SK-N-SH (cell line): ENCODE measurements at regions not wholly inside any gene's neighbourhood (a gene's known extent, or its start where the extent isn't known, plus 50 kb on each side); places are given as distances from the start of the nearest gene placed in this dataset.

ENCODE experiments used
- CTCF ChIA-PET: fragments of 300-600, 350-600 bp; formaldehyde crosslinking; extraction: SDS; loops from one replicate; lab custom pipeline; 2021; lab: Yijun Ruan, JAX
- POLR2A ChIA-PET: fragments of 350-600 bp; sonication (Branson Sonifier 250); formaldehyde crosslinking; extraction: SDS; loops from one replicate; lab custom pipeline; 2020; ENCODE audit warnings: antibody characterized with exemption, inconsistent platforms; lab: Yijun Ruan, JAX
- DNase-seq: peaks from one replicate; pipeline ENCODE4 v3.0.0; 2012
- H2AFZ ChIP-seq: fragments of 200-600 bp; sonication (generic); 2 replicates; pipeline ENCODE4 v1.8.1; 2016; ENCODE audit warnings: antibody characterized with exemption, mild to moderate bottlenecking, low read depth
- H3F3A ChIP-seq: fragments of 200-600 bp; sonication (generic); replicated peaks from 2 replicates; pipeline ENCODE3; 2016; ENCODE audit warnings: antibody characterized with exemption, mild to moderate bottlenecking; ENCODE audit not compliant: insufficient read depth
- H3K27ac ChIP-seq, 2 experiments: fragments of 200-500 bp in 1 of 2; fragments of 200-600 bp in 1 of 2; sonication (Bioruptor generic) in 1 of 2; sonication (generic), shearing (Covaris generic) in 1 of 2; 2 replicates each; pipeline versions ENCODE4 v1.5.1 to v1.6.1; 2014 to 2016; ENCODE audit warnings: low read depth in 2 of 2, inconsistent platforms in 1 of 2, low read length in 1 of 2, mild to moderate bottlenecking in 1 of 2, mixed read lengths in 1 of 2
- H3K27me3 ChIP-seq: fragments of 200-600 bp; sonication (generic), shearing (Covaris generic); 2 replicates; pipeline ENCODE4 v1.6.1; 2016; ENCODE audit warnings: mixed run types; ENCODE audit not compliant: insufficient read depth
- H3K36me3 ChIP-seq, 2 experiments: fragments of 200-500 bp in 1 of 2; fragments of 200-600 bp in 1 of 2; sonication (Bioruptor generic) in 1 of 2; sonication (generic) in 1 of 2; replicated peaks in 1 of 2; 2 replicates each; pipeline versions ENCODE3 to v1.5.1; 2014 to 2016; ENCODE audit warnings: low read length in 1 of 2, mild to moderate bottlenecking in 1 of 2; ENCODE audit not compliant: insufficient read depth in 2 of 2, control insufficient read depth in 1 of 2
- H3K4me1 ChIP-seq, 2 experiments: fragments of 200-500 bp in 1 of 2; fragments of 200-600 bp in 1 of 2; sonication (Bioruptor generic) in 1 of 2; sonication (generic), shearing (Covaris generic) in 1 of 2; 2 replicates each; pipeline versions ENCODE4 v1.5.1 to v1.6.1; 2014 to 2016; ENCODE audit warnings: low read depth in 1 of 2, low read length in 1 of 2, mixed run types in 1 of 2; ENCODE audit not compliant: insufficient read depth in 2 of 2, control insufficient read depth in 1 of 2
- H3K4me2 ChIP-seq: fragments of 200-600 bp; sonication (generic), shearing (Covaris generic); 2 replicates; pipeline ENCODE4 v1.6.1; 2017; ENCODE audit warnings: mixed run types
- H3K4me3 ChIP-seq, 2 experiments: fragments of 200-500 bp in 1 of 2; fragments of 200-600 bp in 1 of 2; sonication (Bioruptor generic) in 1 of 2; sonication (generic), shearing (Covaris generic) in 1 of 2; 2 replicates each; pipeline versions ENCODE4 v1.5.1 to v1.8.1; 2014 to 2016; ENCODE audit warnings: low read depth in 2 of 2, inconsistent platforms in 1 of 2, low read length in 1 of 2, mild to moderate bottlenecking in 1 of 2, mixed read lengths in 1 of 2, moderate library complexity in 1 of 2
- H3K79me2 ChIP-seq: fragments of 200-600 bp; sonication (generic); 2 replicates; pipeline ENCODE4 v1.8.1; 2017; ENCODE audit warnings: mild to moderate bottlenecking; ENCODE audit not compliant: insufficient read depth
- H3K9ac ChIP-seq: fragments of 200-600 bp; sonication (generic); 2 replicates; pipeline ENCODE4 v1.6.1; 2017; ENCODE audit warnings: mixed run types
- H3K9me2 ChIP-seq: fragments of 200-600 bp; sonication (generic); 2 replicates; pipeline ENCODE4 v1.6.1; 2017; ENCODE audit warnings: mixed run types
- H3K9me3 ChIP-seq: fragments of 200-600 bp; sonication (generic); 2 replicates; pipeline ENCODE4 v1.6.1; 2017; ENCODE audit warnings: mixed run types, mild to moderate bottlenecking, moderate library complexity
- H4K20me1 ChIP-seq: fragments of 200-600 bp; sonication (generic); 2 replicates; pipeline ENCODE4 v1.6.1; 2017; ENCODE audit warnings: mild to moderate bottlenecking, mixed run types; ENCODE audit not compliant: insufficient read depth
- CHD2 ChIP-seq: fragments of 150-350 bp; IDR thresholded peaks from 2 replicates; pipeline ENCODE4 v1.6.1; 2018; ENCODE audit warnings: low read length; ENCODE audit not compliant: partially characterized antibody
- ELF1 ChIP-seq: IDR thresholded peaks from 2 replicates; pipeline ENCODE4 v1.4.0; 2012
- EP300 ChIP-seq, 2 experiments: IDR thresholded peaks; 2 replicates each; pipeline versions ENCODE4 v1.4.0 to v1.6.1; 2012; ENCODE audit warnings: borderline replicate concordance in 1 of 2, low read depth in 1 of 2, low read length in 1 of 2
- FOSL2 ChIP-seq: IDR thresholded peaks from 2 replicates; pipeline ENCODE4 v1.4.0; 2012; ENCODE audit warnings: low read depth, mild to moderate bottlenecking, moderate library complexity, borderline replicate concordance
- FOXJ3 ChIP-seq: sonication (generic); formaldehyde crosslinking; IDR thresholded peaks from 2 replicates; pipeline ENCODE4 v1.5.1; 2020; ENCODE audit warnings: mild to moderate bottlenecking, missing genetic modification reagents
- FOXM1 ChIP-seq: IDR thresholded peaks from 2 replicates; pipeline ENCODE4 v1.4.0; 2012; ENCODE audit warnings: low read depth, mild to moderate bottlenecking
- GABPA ChIP-seq: IDR thresholded peaks from 2 replicates; pipeline ENCODE4 v1.4.0; 2012; ENCODE audit warnings: low read depth, mild to moderate bottlenecking
- GATA2 ChIP-seq: sonication (generic); formaldehyde crosslinking; IDR thresholded peaks from 2 replicates; pipeline ENCODE4 v1.5.0; 2020; ENCODE audit warnings: mild to moderate bottlenecking, missing genetic modification reagents
- JUND ChIP-seq: IDR thresholded peaks from 2 replicates; pipeline ENCODE4 v1.4.0; 2012
- MEF2A ChIP-seq: IDR thresholded peaks from 2 replicates; pipeline ENCODE4 v1.4.0; 2012; ENCODE audit warnings: low read depth, borderline replicate concordance
- MXI1 ChIP-seq: IDR thresholded peaks from 2 replicates; pipeline ENCODE4 v1.6.1; 2012; ENCODE audit warnings: mild to moderate bottlenecking, low read depth, low read length, improper control_type of control experiment
- NFIC ChIP-seq: IDR thresholded peaks from 2 replicates; pipeline ENCODE4 v1.4.0; 2012; ENCODE audit warnings: borderline replicate concordance
- POLR2AphosphoS5 ChIP-seq: IDR thresholded peaks from 2 replicates; pipeline ENCODE4 v1.6.1; 2012; ENCODE audit warnings: low read depth, low read length
- RCOR1 ChIP-seq: fragments of 150-350 bp; IDR thresholded peaks from 2 replicates; pipeline ENCODE4 v1.6.1; 2017; ENCODE audit warnings: antibody characterized with exemption, low read length
- RXRA ChIP-seq: IDR thresholded peaks from 2 replicates; pipeline ENCODE4 v1.4.0; 2012; ENCODE audit warnings: low read depth, mild to moderate bottlenecking, borderline replicate concordance
- SIN3A ChIP-seq: IDR thresholded peaks from 2 replicates; pipeline ENCODE4 v1.6.1; 2012; ENCODE audit warnings: low read depth, mild to moderate bottlenecking, low read length, moderate library complexity, borderline replicate concordance
- SMC3 ChIP-seq: IDR thresholded peaks from 2 replicates; pipeline ENCODE4 v1.6.1; 2012; ENCODE audit warnings: low read depth, low read length, improper control_type of control experiment
- TCF12 ChIP-seq: IDR thresholded peaks from 2 replicates; pipeline ENCODE4 v1.4.0; 2012
- TEAD4 ChIP-seq: IDR thresholded peaks from 2 replicates; pipeline ENCODE4 v1.4.0; 2012; ENCODE audit warnings: mild to moderate bottlenecking, borderline replicate concordance; ENCODE audit not compliant: insufficient read depth
- YY1 ChIP-seq: IDR thresholded peaks from 2 replicates; pipeline ENCODE4 v1.4.0; 2012; ENCODE audit warnings: low read depth, mild to moderate bottlenecking
- WGBS: methylation state at CpG from one replicate; pipeline ENCODE4 v1.1.6; 2017; ENCODE audit warnings: low lambda C conversion rate; 5-methylcytosine and 5-hydroxymethylcytosine counted together
- TF ChIP-seq, protein P1 (sequence below): fragments of 150-350 bp; IDR thresholded peaks from 2 replicates; pipeline ENCODE4 v1.6.1; 2016; ENCODE audit warnings: mild to moderate bottlenecking, low read depth, low read length
- TF ChIP-seq, protein P2 (sequence below): IDR thresholded peaks from 2 replicates; pipeline ENCODE4 v1.4.0; 2012; ENCODE audit warnings: low read depth
- TF ChIP-seq, protein P3 (sequence below): IDR thresholded peaks from 2 replicates; pipeline ENCODE4; 2012
- TF ChIP-seq, protein P4 (sequence below): fragments of 150-350 bp; IDR thresholded peaks from 2 replicates; pipeline ENCODE4 v1.6.1; 2017; ENCODE audit warnings: antibody characterized with exemption, low read length, low read depth, borderline replicate concordance
- TF ChIP-seq, protein P5 (sequence below): IDR thresholded peaks from 2 replicates; pipeline ENCODE4 v1.4.0; 2012; ENCODE audit warnings: low read depth, borderline replicate concordance

DNA sequence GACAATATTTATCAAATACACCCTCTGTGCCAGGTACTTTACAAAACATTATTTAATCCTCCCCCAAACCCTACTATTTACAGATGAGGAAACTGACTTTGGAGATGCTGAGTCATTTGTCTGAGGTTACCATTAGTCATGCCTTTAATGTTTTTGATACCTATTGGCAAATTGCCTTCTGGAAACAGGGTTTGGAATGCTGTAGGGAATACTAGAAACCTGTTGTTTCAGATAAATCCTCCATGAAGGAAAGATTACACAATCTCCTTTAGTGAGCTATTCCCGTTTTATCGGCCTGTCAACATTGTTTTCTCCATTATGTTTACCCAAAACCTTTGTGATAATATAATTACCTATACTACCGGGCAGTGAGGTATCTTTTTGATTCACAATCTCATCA lies 93.6 kb upstream of the ADGRF1 start (continued):
- TF ChIP-seq RXRA, result peak; percentile 58; the same call in 1 of the 2 replicates
- TF ChIP-seq, protein P1, sequence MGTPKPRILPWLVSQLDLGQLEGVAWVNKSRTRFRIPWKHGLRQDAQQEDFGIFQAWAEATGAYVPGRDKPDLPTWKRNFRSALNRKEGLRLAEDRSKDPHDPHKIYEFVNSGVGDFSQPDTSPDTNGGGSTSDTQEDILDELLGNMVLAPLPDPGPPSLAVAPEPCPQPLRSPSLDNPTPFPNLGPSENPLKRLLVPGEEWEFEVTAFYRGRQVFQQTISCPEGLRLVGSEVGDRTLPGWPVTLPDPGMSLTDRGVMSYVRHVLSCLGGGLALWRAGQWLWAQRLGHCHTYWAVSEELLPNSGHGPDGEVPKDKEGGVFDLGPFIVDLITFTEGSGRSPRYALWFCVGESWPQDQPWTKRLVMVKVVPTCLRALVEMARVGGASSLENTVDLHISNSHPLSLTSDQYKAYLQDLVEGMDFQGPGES, result no peak
- TF ChIP-seq, protein P2, sequence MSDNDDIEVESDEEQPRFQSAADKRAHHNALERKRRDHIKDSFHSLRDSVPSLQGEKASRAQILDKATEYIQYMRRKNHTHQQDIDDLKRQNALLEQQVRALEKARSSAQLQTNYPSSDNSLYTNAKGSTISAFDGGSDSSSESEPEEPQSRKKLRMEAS, result peak; percentile 42; the same call in 1 of the 2 replicates
- TF ChIP-seq RCOR1, result no peak
- TF ChIP-seq GABPA, result no peak
- peak; percentile 90 for TF ChIP-seq JUND
- TF ChIP-seq CHD2, result no peak
- TF ChIP-seq, all 33 proteins: peak for 13

DNA sequence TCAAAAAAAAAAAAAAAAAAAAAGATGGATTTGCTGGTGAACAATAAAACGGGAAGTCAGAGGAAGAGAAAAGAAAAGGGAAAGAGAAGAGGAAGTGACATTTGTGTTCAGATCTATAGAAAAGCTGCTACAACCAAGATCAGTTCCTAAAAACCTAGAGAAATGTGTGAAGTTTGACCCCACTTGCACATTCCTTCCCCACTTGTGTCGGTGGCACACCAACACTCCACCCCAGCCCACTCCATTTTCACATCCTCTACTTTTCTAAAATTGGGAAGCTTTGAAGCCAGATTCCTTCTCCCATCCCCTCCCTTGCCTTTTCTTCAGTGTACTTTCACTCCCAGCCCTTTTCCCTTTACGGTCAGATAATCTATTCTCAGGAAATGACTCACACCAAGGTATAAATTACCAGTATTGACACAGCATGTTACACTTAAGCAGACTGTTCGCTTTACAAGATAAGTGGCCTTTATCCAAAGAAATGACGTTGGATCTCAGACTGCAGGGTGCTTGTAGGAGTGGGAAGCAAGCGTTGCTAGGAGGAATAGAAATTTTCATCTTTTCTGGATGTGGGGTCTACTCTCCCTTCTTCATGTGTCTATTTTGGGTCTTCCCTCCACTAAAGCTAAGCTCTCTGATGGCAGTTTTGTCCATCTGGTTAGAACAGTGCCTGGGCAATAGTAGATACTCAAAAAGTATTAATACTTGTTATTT lies 92.5 kb upstream of the ADGRF1 start:
- TF ChIP-seq CHD2 (no peak), MXI1 (no peak), FOXJ3 (no peak), EP300 (IDR thresholded peaks at IDR 0.05; ENCODE audit: borderline replicate concordance in 1 of 2, low read depth in 1 of 2, low read length in 1 of 2) (peak in 1 of 2 experiments; percentile 77; a peak in 2 of 4 replicates), ELF1 (no peak), RXRA (peak; percentile 56; the same call in 1 of the 2 replicates), NFIC (peak; percentile 79), JUND (peak; percentile 93), FOXM1 (no peak), YY1 (no peak), FOSL2 (peak; percentile 84), TEAD4 (peak; percentile 74; the same call in 1 of the 2 replicates), POLR2AphosphoS5 (peak; percentile 35; the same call in 1 of the 2 replicates), SMC3 (no peak), RCOR1 (no peak), MEF2A (peak; percentile 71; the same call in 1 of the 2 replicates), GATA2 (CRISPR knock-in tag) (no peak), TCF12 (peak; percentile 93), SIN3A (no peak)
- TF ChIP-seq, protein P3, sequence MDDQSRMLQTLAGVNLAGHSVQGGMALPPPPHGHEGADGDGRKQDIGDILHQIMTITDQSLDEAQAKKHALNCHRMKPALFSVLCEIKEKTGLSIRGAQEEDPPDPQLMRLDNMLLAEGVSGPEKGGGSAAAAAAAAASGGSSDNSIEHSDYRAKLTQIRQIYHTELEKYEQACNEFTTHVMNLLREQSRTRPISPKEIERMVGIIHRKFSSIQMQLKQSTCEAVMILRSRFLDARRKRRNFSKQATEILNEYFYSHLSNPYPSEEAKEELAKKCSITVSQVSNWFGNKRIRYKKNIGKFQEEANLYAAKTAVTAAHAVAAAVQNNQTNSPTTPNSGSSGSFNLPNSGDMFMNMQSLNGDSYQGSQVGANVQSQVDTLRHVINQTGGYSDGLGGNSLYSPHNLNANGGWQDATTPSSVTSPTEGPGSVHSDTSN, result peak; percentile 92
- TF ChIP-seq, protein P2, result 0 out of 2 replicates have a peak, but pooled peaks have one; percentile 23
- TF ChIP-seq, protein P4, sequence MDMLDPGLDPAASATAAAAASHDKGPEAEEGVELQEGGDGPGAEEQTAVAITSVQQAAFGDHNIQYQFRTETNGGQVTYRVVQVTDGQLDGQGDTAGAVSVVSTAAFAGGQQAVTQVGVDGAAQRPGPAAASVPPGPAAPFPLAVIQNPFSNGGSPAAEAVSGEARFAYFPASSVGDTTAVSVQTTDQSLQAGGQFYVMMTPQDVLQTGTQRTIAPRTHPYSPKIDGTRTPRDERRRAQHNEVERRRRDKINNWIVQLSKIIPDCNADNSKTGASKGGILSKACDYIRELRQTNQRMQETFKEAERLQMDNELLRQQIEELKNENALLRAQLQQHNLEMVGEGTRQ, result no peak
- TF ChIP-seq, protein P5, sequence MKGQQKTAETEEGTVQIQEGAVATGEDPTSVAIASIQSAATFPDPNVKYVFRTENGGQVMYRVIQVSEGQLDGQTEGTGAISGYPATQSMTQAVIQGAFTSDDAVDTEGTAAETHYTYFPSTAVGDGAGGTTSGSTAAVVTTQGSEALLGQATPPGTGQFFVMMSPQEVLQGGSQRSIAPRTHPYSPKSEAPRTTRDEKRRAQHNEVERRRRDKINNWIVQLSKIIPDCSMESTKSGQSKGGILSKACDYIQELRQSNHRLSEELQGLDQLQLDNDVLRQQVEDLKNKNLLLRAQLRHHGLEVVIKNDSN, result no peak
- H3K4me3 ChIP-seq, result no peak overlapping the region
- CTCF ChIA-PET, result interaction anchor here (0.5 kb wide), 1 partner anchor 1989 kb away, joined by 3 read pairs; no protein-coding TSS in a partner anchor

More for the DNA sequence above, 92.5 kb upstream of the ADGRF1 start:
- H3F3A ChIP-seq, result peaks cover 9% of the 10 kb centered on the region
- H2AFZ ChIP-seq, result peak overlapping the region; percentile 65; the same call in 1 of the 2 replicates
- POLR2A ChIA-PET, result no interaction called here
- no peaks in the 10 kb centered on the region for H4K20me1 ChIP-seq
- H3K79me2 ChIP-seq, result no peaks in the 10 kb centered on the region
- H3K9ac ChIP-seq, result peak overlapping the region; percentile 35; the same call in 1 of the 2 replicates
- H3K9me2 ChIP-seq, result no peaks in the 10 kb centered on the region
- H3K9me3 ChIP-seq, result no peaks in the 10 kb centered on the region
- H3K27ac ChIP-seq, result peak overlapping the region in 1 of 2 experiments; percentile 89; a peak in 2 of 4 replicates
- DNase-seq, result no peak
- H3K36me3 ChIP-seq, result no peaks in the 10 kb centered on the region
- peaks cover 0 to 21% of the 10 kb centered on the region in 2 experiments; a peak in 3 of 4 replicates for H3K4me1 ChIP-seq
- 17% methylated on average over 6 of the region's 6 CpGs for WGBS
- H3K4me2 ChIP-seq, result peak overlapping the region; percentile 53; the same call in 1 of the 2 replicates
- no peaks in the 10 kb centered on the region for H3K27me3 ChIP-seq
